Stimulated activated CD8-positive, alpha-beta memory T cell treated with anti-CD3 and anti-CD28 coated beads, Interleukin-15, amount 100 ng/mL, for 24 hours (primary cell): ENCODE measurements at regions not wholly inside any gene's neighbourhood (a gene's known extent, or its start where the extent isn't known, plus 50 kb on each side); places are given as distances from the start of the nearest gene placed in this dataset.

Source experiments
- DNase-seq: peaks from one replicate; pipeline ENCODE4 v3.0.0-alpha.2; 2020; ENCODE audit warnings: low read depth

GRCh38 chr12:65556676-65557437, 267.4 kb upstream of the HMGA2 start:
- DNase-seq, result peak; percentile 29

GRCh38 chr12:65557438-65558181, 266.7 kb upstream of the HMGA2 start:
- DNase-seq, result no peak

- DNase-seq, result no peak
Observed at GRCh38 chr12:65560286-65560685, 264.0 kb upstream of the HMGA2 start.

GRCh38 chr12:65561798-65562382, 262.4 kb upstream of the HMGA2 start:
- no peak for DNase-seq

- DNase-seq, result no peak
Observed at GRCh38 chr12:65565601-65566560, 258.4 kb upstream of the HMGA2 start.

- DNase-seq, result no peak
Observed at GRCh38 chr12:65566751-65567150, 257.5 kb upstream of the HMGA2 start.

GRCh38 chr12:65567820-65568219, 256.5 kb upstream of the HMGA2 start:
- no peak for DNase-seq

- DNase-seq, result no peak
Observed at GRCh38 chr12:65568517-65568916, 255.8 kb upstream of the HMGA2 start.

GRCh38 chr12:65570451-65571130, 253.7 kb upstream of the HMGA2 start:
- no peak for DNase-seq

GRCh38 chr12:65574867-65575266, 249.4 kb upstream of the HMGA2 start:
- DNase-seq, result no peak

- no peak for DNase-seq
Observed at GRCh38 chr12:65584016-65584415, 240.3 kb upstream of the HMGA2 start.

- no peak for DNase-seq
Observed at GRCh38 chr12:65585648-65586602, 238.4 kb upstream of the HMGA2 start.

- no peak for DNase-seq
Observed at GRCh38 chr12:65586796-65587195, 237.5 kb upstream of the HMGA2 start.

GRCh38 chr12:65590318-65590717, 234.0 kb upstream of the HMGA2 start:
- no peak for DNase-seq

GRCh38 chr12:65592416-65592815, 231.9 kb upstream of the HMGA2 start:
- no peak for DNase-seq

GRCh38 chr12:65593239-65593701, 231.0 kb upstream of the HMGA2 start:
- no peak for DNase-seq

GRCh38 chr12:65594409-65594808, 229.9 kb upstream of the HMGA2 start:
- DNase-seq, result no peak

GRCh38 chr12:65595016-65595560, 229.2 kb upstream of the HMGA2 start:
- DNase-seq, result no peak

- no peak for DNase-seq
Observed at GRCh38 chr12:65596514-65597091, 227.7 kb upstream of the HMGA2 start.
